ENCODE measurements at regions not wholly inside any gene's neighbourhood (a gene's known extent, or its start where the extent isn't known, plus 50 kb on each side); places are given as distances from the start of the nearest gene placed in this dataset.

DNA sequence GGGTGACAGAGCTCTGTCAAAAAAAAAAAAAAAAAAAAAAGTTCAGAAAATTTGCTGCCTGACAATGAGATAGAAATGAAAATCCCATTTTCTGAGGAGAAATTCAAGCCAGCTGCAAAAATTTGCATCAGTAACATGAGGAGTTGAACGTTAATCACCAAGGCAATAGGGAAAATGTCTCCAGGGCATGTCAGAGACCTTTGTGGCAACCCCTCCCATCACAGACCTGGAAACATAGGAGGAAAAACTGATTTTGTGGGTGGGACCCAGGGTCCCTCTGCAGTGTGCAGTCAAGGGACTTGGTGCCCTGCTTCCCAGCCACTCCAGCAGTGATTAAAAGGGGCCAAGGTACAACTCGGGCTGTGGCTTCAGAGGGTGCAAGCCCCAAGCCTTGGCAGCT, 615.4 kb downstream of the RWDD3 start:
- in situ Hi-C loops (cut with MboI; ENCODE audit: low sequenced_read_pairs in 4 of 4) = no loop called here
- no peak for TF ChIP-seq POLR2A (IDR thresholded peaks at IDR 0.05)
- TF ChIP-seq CTCF (IDR thresholded peaks at IDR 0.05 in 4 of 5, conservative IDR thresholded peaks at IDR 0.05 in 1 of 5) = no peak
- Histone ChIP-seq H3K36me3 (no peaks in the 10 kb centered on the region), H3K9me3 (no peaks in the 10 kb centered on the region), H3K4me3 (no peak overlapping the region), H3K27me3 (no peaks in the 10 kb centered on the region), H3K4me1 (no peaks in the 10 kb centered on the region), H3K27ac (no peak overlapping the region)
- intact Hi-C loops (cut with DNase I; ENCODE audit: low total_unique reads) = no loop called here
- DNase-seq (no peak), ATAC-seq (no peak)

DNA sequence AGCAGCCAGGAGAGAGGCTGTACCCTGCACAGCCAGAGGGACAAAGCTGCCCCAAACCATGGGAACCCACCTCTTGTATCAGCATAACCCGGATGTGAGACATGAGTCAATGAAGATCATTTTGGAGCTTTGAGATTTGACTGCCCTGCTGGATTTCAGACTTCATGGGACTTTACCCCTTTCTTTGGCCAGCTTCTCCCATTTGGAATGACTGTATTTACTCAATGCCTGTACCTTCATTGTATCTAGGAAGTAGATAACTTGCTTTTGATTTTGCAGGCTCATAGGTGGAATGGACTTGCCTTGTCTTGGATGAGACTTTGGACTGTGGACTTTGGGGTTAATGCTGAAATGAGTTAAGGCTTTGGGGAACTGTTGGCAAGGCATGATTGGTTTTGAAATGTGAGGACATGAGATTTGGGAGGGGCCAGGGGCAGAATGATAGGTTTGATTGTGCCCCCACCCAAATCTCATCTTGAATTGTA, 616.2 kb downstream of the RWDD3 start:
- no peaks in the 10 kb centered on the region for H3K36me3 ChIP-seq
- TF ChIP-seq CTCF (IDR thresholded peaks at IDR 0.05 in 4 of 5, conservative IDR thresholded peaks at IDR 0.05 in 1 of 5) = no peak
- TF ChIP-seq POLR2A (IDR thresholded peaks at IDR 0.05) = no peak
- ATAC-seq (no peak), DNase-seq (no peak)
- intact Hi-C loops (cut with DNase I; ENCODE audit: low total_unique reads) (no loop called here), in situ Hi-C loops (cut with MboI; ENCODE audit: low sequenced_read_pairs in 4 of 4) (no loop called here)
- H3K27me3 ChIP-seq = no peaks in the 10 kb centered on the region
- no peaks in the 10 kb centered on the region for H3K9me3 ChIP-seq
- no peak overlapping the region for H3K27ac ChIP-seq
- no peaks in the 10 kb centered on the region for H3K4me1 ChIP-seq
- H3K4me3 ChIP-seq = no peak overlapping the region

GRCh38 chr1:95850763-95851162, 616.8 kb downstream of the RWDD3 start:
- no peak for ATAC-seq
- Histone ChIP-seq H3K27me3 (no peaks in the 10 kb centered on the region), H3K4me1 (no peaks in the 10 kb centered on the region), H3K9me3 (no peaks in the 10 kb centered on the region), H3K36me3 (no peaks in the 10 kb centered on the region), H3K27ac (no peak overlapping the region), H3K4me3 (no peak overlapping the region)
- in situ Hi-C loops (cut with MboI; ENCODE audit: low sequenced_read_pairs in 4 of 4) = no loop called here
- DNase-seq = no peak
- no peak for TF ChIP-seq POLR2A (IDR thresholded peaks at IDR 0.05)
- TF ChIP-seq CTCF (IDR thresholded peaks at IDR 0.05 in 4 of 5, conservative IDR thresholded peaks at IDR 0.05 in 1 of 5) = no peak
- intact Hi-C loops (cut with DNase I; ENCODE audit: low total_unique reads) = no loop called here

DNA sequence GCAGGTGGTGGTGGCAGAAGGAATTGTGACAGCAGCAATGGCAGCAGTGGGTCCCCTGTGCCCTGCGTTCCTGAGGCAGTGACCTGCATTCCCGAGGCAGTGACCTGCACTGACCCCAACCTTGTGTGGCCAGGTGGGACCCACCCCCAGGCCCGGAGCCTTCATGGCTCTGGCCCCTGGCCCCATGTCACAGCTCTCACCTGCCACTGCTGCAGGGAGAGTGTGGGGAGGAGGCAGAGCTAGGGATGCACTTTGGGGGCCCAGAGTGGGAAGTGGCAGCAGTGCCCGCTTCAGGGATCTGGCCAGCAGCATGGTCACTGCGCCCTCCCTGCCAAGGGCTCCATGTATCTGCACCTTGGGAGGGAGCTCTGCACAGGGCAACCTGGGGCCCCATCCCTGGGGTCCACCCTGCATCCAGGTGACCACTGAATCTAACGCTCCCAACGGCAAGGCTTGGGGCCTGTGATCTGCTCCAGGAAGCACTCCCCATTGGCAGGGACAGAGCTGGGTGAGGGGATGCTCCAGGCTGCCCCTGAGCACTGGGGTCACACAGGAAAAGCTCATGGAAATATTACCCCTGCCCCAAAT, 618.6 kb downstream of the RWDD3 start:
- intact Hi-C loops (cut with DNase I; ENCODE audit: low total_unique reads) = no loop called here
- H3K27me3 ChIP-seq = no peaks in the 10 kb centered on the region
- no peak for TF ChIP-seq POLR2A (IDR thresholded peaks at IDR 0.05)
- TF ChIP-seq CTCF (IDR thresholded peaks at IDR 0.05 in 4 of 5, conservative IDR thresholded peaks at IDR 0.05 in 1 of 5) = no peak
- ATAC-seq (no peak), DNase-seq (no peak)
- in situ Hi-C loops (cut with MboI; ENCODE audit: low sequenced_read_pairs in 4 of 4) = no loop called here
- H3K27ac ChIP-seq = no peak overlapping the region
- no peak overlapping the region for H3K4me3 ChIP-seq
- H3K36me3 ChIP-seq = no peaks in the 10 kb centered on the region
- H3K9me3 ChIP-seq = no peaks in the 10 kb centered on the region
- H3K4me1 ChIP-seq = no peaks in the 10 kb centered on the region

GRCh38 chr1:95854457-95854856, 620.4 kb downstream of the RWDD3 start:
- intact Hi-C loops (cut with DNase I; ENCODE audit: low total_unique reads) = no loop called here
- H3K4me3 ChIP-seq = no peak overlapping the region
- H3K4me1 ChIP-seq = no peaks in the 10 kb centered on the region
- H3K36me3 ChIP-seq = no peaks in the 10 kb centered on the region
- no peaks in the 10 kb centered on the region for H3K9me3 ChIP-seq
- in situ Hi-C loops (cut with MboI; ENCODE audit: low sequenced_read_pairs in 4 of 4) = no loop called here
- no peak for ATAC-seq
- no peaks in the 10 kb centered on the region for H3K27me3 ChIP-seq
- no peak overlapping the region for H3K27ac ChIP-seq
- TF ChIP-seq POLR2A (IDR thresholded peaks at IDR 0.05) = no peak
- no peak for TF ChIP-seq CTCF (IDR thresholded peaks at IDR 0.05 in 4 of 5, conservative IDR thresholded peaks at IDR 0.05 in 1 of 5)
- DNase-seq = no peak

All from gastrocnemius medialis (tissue), 4 donors.